GM23338 (cell line): ENCODE measurements at regions not wholly inside any gene's neighbourhood (a gene's known extent, or its start where the extent isn't known, plus 50 kb on each side); places are given as distances from the start of the nearest gene placed in this dataset.

Source experiments
- ATAC-seq: fragments of 200-7000 bp; cut with Tn5 transposase; 3 replicates; pipeline ENCODE4 v1.9.1; 2020
- DNase-seq: peaks from one replicate; pipeline ENCODE4 v3.0.0-alpha.2; 2015; ENCODE audit warnings: low spot score
- H2AFZ ChIP-seq: fragments of 200-600 bp; sonication (generic); 2 replicates; pipeline ENCODE4 v1.8.0; 2016; ENCODE audit warnings: antibody characterized with exemption, mild to moderate bottlenecking, moderate library complexity
- H3F3A ChIP-seq: fragments of 200-600 bp; sonication (generic); replicated peaks from 2 replicates; pipeline ENCODE4 v1.8.0; 2017; ENCODE audit warnings: antibody characterized with exemption, mixed run types, low read depth
- H3K27ac ChIP-seq: fragments of 200-600 bp; sonication (generic); 2 replicates; pipeline ENCODE4 v1.6.1; 2016; ENCODE audit warnings: low read depth
- H3K27me3 ChIP-seq: fragments of 200-600 bp; sonication (generic); 2 replicates; pipeline ENCODE4 v1.8.0; 2016; ENCODE audit warnings: mild to moderate bottlenecking, mixed run types, moderate library complexity; ENCODE audit not compliant: insufficient read depth
- H3K36me3 ChIP-seq: fragments of 200-600 bp; sonication (generic); 2 replicates; pipeline ENCODE4 v1.8.0; 2016; ENCODE audit warnings: mild to moderate bottlenecking; ENCODE audit not compliant: insufficient read depth
- H3K4me1 ChIP-seq: fragments of 200-600 bp; sonication (generic); 2 replicates; pipeline ENCODE4 v1.8.0; 2016; ENCODE audit warnings: mild to moderate bottlenecking, moderate library complexity; ENCODE audit not compliant: insufficient read depth
- H3K4me2 ChIP-seq: fragments of 200-600 bp; sonication (generic); 2 replicates; pipeline ENCODE4 v1.7.1; 2017; ENCODE audit warnings: mixed run types
- H3K4me3 ChIP-seq: fragments of 200-600 bp; sonication (generic); 2 replicates; pipeline ENCODE4 v1.6.1; 2016; ENCODE audit warnings: mixed run types
- H3K79me2 ChIP-seq: fragments of 200-600 bp; sonication (generic); replicated peaks from 2 replicates; pipeline ENCODE4 v1.8.0; 2017; ENCODE audit warnings: mild to moderate bottlenecking; ENCODE audit not compliant: insufficient read depth
- H3K9me2 ChIP-seq: fragments of 200-600 bp; sonication (generic); 2 replicates; pipeline ENCODE4 v1.8.0; 2017; ENCODE audit not compliant: insufficient read depth
- H4K20me1 ChIP-seq: fragments of 200-600 bp; sonication (generic); replicated peaks from 2 replicates; pipeline ENCODE4 v1.8.0; 2017; ENCODE audit warnings: mild to moderate bottlenecking; ENCODE audit not compliant: insufficient read depth
- H3K27ac Mint-ChIP-seq: 2 replicates; pipeline ENCODE4 v1.8.0; 2020; ENCODE audit warnings: inconsistent platforms, mild to moderate bottlenecking, moderate library complexity, mixed read lengths
- H3K27me3 Mint-ChIP-seq: 3 replicates; pipeline ENCODE4 v1.8.0; 2022; ENCODE audit warnings: low read depth, mild to moderate bottlenecking, moderate library complexity, mixed read lengths, inconsistent platforms; ENCODE audit not compliant: insufficient read depth, poor library complexity
- H3K36me3 Mint-ChIP-seq: 3 replicates; pipeline ENCODE4 v1.8.0; 2021; ENCODE audit warnings: low read depth, mild to moderate bottlenecking, inconsistent platforms, moderate library complexity, mixed read lengths
- H3K4me1 Mint-ChIP-seq: 3 replicates; pipeline ENCODE4 v1.8.0; 2020; ENCODE audit warnings: mild to moderate bottlenecking, inconsistent platforms, mixed read lengths
- H3K4me3 Mint-ChIP-seq: 3 replicates; pipeline ENCODE4 v1.8.0; 2021; ENCODE audit warnings: moderate library complexity, mild to moderate bottlenecking, inconsistent platforms, mixed read lengths
- H3K9me3 Mint-ChIP-seq: 3 replicates; pipeline ENCODE4 v1.8.0; 2020; ENCODE audit warnings: moderate library complexity, mild to moderate bottlenecking, inconsistent platforms, mixed read lengths
- CREB1 ChIP-seq: fragments of 250-450 bp; sonication (Bioruptor Pico); IDR thresholded peaks from 2 replicates; pipeline ENCODE4 v1.5.0; 2020; ENCODE audit warnings: low read depth, mild to moderate bottlenecking, moderate library complexity
- EZH2 ChIP-seq: fragments of 200-600 bp; sonication (generic); IDR thresholded peaks from one replicate; pipeline ENCODE4 v1.8.0; 2017; ENCODE audit warnings: antibody characterized with exemption, mild to moderate bottlenecking, low read depth; ENCODE audit not compliant: unreplicated experiment
- JUNB ChIP-seq: IDR thresholded peaks from one replicate; pipeline ENCODE4 v1.6.1; 2016; ENCODE audit warnings: antibody characterized with exemption; ENCODE audit not compliant: unreplicated experiment
- NANOG ChIP-seq: IDR thresholded peaks from 2 replicates; pipeline ENCODE4 v1.6.1; 2016; ENCODE audit warnings: antibody characterized with exemption, borderline replicate concordance
- POLR2AphosphoS5 ChIP-seq: IDR thresholded peaks from 2 replicates; pipeline ENCODE4 v1.6.1; 2016; ENCODE audit warnings: antibody characterized with exemption, low read depth
- STAT1 ChIP-seq: IDR thresholded peaks from one replicate; pipeline ENCODE4 v1.6.1; 2016; ENCODE audit warnings: antibody characterized with exemption; ENCODE audit not compliant: unreplicated experiment
- ZNF114 ChIP-seq: fragments of 250-450 bp; sonication (Bioruptor Pico); IDR thresholded peaks from 2 replicates; pipeline ENCODE4 v1.5.0; 2020; ENCODE audit warnings: mild to moderate bottlenecking, moderate library complexity
- TF ChIP-seq, protein P1 (sequence below): fragments of 250-450 bp; sonication (Bioruptor Pico); IDR thresholded peaks from 2 replicates; pipeline ENCODE4 v1.5.0; 2020; ENCODE audit warnings: mild to moderate bottlenecking, moderate library complexity
- TF ChIP-seq, protein P2 (sequence below), 2 experiments: fragments of 200-600 bp in 1 of 2; sonication (generic) in 1 of 2; conservative IDR thresholded peaks; 2 replicates each; pipeline versions ENCODE4 v1.5.1 to v1.6.1; 2016 to 2017; ENCODE audit warnings: antibody characterized with exemption in 2 of 2, low read depth in 2 of 2, mild to moderate bottlenecking in 2 of 2, moderate library complexity in 1 of 2
- TF ChIP-seq, protein P3 (sequence below): IDR thresholded peaks from one replicate; pipeline ENCODE4 v1.6.1; 2018; ENCODE audit warnings: antibody characterized with exemption; ENCODE audit not compliant: unreplicated experiment

DNA sequence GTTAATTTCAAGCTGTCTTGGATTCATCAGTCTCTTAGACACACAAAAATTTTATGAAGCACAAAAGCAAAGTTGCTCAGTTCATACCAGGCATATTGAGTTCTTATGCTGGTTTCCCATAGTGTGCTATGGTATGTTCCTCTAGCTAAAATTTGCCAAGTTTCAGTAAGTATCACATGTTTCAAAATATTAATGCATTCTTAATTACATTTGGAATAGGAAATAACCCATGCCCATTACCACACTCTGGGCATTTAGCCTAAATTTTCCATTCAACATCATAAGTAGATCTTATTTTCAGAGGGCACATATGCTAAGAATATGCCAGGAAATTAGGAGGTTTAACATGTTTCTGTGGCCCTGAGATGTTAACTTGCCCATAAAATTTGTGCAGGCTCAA lies 289.9 kb downstream of the SHOX2 start:
- Histone ChIP-seq H3K27me3 (no peaks in the 10 kb centered on the region), H3K4me1 (peaks cover 10% of the 10 kb centered on the region), H4K20me1 (no peaks in the 10 kb centered on the region), H3K4me2 (no peak overlapping the region), H3K27ac (no peak overlapping the region), H3K79me2 (no peaks in the 10 kb centered on the region), H2AFZ (no peak overlapping the region), H3K9me2 (no peaks in the 10 kb centered on the region), H3K36me3 (no peaks in the 10 kb centered on the region), H3F3A (no peaks in the 10 kb centered on the region), H3K4me3 (no peak overlapping the region)
- no peak overlapping the region for H3K4me3 Mint-ChIP-seq
- H3K4me1 Mint-ChIP-seq, result peaks cover 9% of the 10 kb centered on the region
- no peaks in the 10 kb centered on the region for H3K36me3 Mint-ChIP-seq
- H3K27ac Mint-ChIP-seq, result no peak overlapping the region
- no peak for TF ChIP-seq STAT1
- TF ChIP-seq POLR2AphosphoS5, result no peak
- TF ChIP-seq, protein P1, sequence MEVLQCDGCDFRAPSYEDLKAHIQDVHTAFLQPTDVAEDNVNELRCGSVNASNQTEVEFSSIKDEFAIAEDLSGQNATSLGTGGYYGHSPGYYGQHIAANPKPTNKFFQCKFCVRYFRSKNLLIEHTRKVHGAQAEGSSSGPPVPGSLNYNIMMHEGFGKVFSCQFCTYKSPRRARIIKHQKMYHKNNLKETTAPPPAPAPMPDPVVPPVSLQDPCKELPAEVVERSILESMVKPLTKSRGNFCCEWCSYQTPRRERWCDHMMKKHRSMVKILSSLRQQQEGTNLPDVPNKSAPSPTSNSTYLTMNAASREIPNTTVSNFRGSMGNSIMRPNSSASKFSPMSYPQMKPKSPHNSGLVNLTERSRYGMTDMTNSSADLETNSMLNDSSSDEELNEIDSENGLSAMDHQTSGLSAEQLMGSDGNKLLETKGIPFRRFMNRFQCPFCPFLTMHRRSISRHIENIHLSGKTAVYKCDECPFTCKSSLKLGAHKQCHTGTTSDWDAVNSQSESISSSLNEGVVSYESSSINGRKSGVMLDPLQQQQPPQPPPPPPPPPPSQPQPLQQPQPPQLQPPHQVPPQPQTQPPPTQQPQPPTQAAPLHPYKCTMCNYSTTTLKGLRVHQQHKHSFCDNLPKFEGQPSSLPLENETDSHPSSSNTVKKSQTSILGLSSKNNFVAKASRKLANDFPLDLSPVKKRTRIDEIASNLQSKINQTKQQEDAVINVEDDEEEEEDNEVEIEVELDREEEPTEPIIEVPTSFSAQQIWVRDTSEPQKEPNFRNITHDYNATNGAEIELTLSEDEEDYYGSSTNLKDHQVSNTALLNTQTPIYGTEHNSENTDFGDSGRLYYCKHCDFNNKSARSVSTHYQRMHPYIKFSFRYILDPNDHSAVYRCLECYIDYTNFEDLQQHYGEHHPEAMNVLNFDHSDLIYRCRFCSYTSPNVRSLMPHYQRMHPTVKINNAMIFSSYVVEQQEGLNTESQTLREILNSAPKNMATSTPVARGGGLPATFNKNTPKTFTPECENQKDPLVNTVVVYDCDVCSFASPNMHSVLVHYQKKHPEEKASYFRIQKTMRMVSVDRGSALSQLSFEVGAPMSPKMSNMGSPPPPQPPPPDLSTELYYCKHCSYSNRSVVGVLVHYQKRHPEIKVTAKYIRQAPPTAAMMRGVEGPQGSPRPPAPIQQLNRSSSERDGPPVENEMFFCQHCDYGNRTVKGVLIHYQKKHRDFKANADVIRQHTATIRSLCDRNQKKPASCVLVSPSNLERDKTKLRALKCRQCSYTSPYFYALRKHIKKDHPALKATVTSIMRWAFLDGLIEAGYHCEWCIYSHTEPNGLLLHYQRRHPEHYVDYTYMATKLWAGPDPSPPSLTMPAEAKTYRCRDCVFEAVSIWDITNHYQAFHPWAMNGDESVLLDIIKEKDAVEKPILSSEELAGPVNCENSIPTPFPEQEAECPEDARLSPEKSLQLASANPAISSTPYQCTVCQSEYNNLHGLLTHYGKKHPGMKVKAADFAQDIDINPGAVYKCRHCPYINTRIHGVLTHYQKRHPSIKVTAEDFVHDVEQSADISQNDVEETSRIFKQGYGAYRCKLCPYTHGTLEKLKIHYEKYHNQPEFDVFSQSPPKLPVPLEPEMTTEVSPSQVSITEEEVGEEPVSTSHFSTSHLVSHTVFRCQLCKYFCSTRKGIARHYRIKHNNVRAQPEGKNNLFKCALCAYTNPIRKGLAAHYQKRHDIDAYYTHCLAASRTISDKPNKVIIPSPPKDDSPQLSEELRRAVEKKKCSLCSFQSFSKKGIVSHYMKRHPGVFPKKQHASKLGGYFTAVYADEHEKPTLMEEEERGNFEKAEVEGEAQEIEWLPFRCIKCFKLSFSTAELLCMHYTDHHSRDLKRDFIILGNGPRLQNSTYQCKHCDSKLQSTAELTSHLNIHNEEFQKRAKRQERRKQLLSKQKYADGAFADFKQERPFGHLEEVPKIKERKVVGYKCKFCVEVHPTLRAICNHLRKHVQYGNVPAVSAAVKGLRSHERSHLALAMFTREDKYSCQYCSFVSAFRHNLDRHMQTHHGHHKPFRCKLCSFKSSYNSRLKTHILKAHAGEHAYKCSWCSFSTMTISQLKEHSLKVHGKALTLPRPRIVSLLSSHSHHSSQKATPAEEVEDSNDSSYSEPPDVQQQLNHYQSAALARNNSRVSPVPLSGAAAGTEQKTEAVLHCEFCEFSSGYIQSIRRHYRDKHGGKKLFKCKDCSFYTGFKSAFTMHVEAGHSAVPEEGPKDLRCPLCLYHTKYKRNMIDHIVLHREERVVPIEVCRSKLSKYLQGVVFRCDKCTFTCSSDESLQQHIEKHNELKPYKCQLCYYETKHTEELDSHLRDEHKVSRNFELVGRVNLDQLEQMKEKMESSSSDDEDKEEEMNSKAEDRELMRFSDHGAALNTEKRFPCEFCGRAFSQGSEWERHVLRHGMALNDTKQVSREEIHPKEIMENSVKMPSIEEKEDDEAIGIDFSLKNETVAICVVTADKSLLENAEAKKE (CRISPR knock-in tag), result no peak
- no peak for TF ChIP-seq CREB1 (CRISPR knock-in tag)
- no peak for TF ChIP-seq NANOG
- no peaks in the 10 kb centered on the region for H3K9me3 Mint-ChIP-seq
- no peaks in the 10 kb centered on the region for H3K27me3 Mint-ChIP-seq
- no peak for ATAC-seq
- no peak for DNase-seq

DNA sequence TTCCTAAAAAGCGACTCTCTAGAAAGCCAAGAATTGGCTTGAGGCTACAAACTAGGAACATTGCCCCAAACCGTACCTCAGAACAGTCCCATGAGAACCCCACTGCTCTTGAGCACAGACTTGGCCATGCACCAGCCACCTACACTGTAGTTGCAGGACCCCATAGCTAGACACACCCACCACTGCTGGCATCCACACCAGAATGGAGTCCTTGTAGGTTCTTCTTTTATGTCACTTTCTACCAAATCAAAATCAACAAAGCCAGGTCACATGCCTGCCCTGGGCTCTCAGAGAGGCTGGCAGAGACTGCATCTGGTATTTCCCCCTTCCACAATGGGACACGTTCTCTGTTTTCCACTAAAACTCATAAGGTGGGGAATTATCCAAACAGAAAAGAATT lies 290.5 kb downstream of the SHOX2 start:
- Mint-ChIP-seq H3K9me3 (no peaks in the 10 kb centered on the region), H3K36me3 (no peaks in the 10 kb centered on the region), H3K4me1 (peaks cover 9% of the 10 kb centered on the region), H3K4me3 (no peak overlapping the region), H3K27ac (no peak overlapping the region), H3K27me3 (no peaks in the 10 kb centered on the region)
- Histone ChIP-seq H3K4me3 (no peak overlapping the region), H3F3A (no peaks in the 10 kb centered on the region), H4K20me1 (no peaks in the 10 kb centered on the region), H3K9me2 (no peaks in the 10 kb centered on the region), H3K79me2 (no peaks in the 10 kb centered on the region), H3K4me2 (no peak overlapping the region), H3K36me3 (no peaks in the 10 kb centered on the region), H2AFZ (0 out of 2 replicates have a peak overlapping the region, but pooled peaks have one; percentile 19), H3K4me1 (peaks cover 10% of the 10 kb centered on the region), H3K27ac (no peak overlapping the region), H3K27me3 (no peaks in the 10 kb centered on the region)
- ATAC-seq (no peak), DNase-seq (no peak)
- no peak for TF ChIP-seq EZH2
- TF ChIP-seq, protein P2, sequence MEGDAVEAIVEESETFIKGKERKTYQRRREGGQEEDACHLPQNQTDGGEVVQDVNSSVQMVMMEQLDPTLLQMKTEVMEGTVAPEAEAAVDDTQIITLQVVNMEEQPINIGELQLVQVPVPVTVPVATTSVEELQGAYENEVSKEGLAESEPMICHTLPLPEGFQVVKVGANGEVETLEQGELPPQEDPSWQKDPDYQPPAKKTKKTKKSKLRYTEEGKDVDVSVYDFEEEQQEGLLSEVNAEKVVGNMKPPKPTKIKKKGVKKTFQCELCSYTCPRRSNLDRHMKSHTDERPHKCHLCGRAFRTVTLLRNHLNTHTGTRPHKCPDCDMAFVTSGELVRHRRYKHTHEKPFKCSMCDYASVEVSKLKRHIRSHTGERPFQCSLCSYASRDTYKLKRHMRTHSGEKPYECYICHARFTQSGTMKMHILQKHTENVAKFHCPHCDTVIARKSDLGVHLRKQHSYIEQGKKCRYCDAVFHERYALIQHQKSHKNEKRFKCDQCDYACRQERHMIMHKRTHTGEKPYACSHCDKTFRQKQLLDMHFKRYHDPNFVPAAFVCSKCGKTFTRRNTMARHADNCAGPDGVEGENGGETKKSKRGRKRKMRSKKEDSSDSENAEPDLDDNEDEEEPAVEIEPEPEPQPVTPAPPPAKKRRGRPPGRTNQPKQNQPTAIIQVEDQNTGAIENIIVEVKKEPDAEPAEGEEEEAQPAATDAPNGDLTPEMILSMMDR (conservative IDR thresholded peaks at IDR 0.05; ENCODE audit: low read depth in 2 of 2), result no peak
- TF ChIP-seq, protein P3, sequence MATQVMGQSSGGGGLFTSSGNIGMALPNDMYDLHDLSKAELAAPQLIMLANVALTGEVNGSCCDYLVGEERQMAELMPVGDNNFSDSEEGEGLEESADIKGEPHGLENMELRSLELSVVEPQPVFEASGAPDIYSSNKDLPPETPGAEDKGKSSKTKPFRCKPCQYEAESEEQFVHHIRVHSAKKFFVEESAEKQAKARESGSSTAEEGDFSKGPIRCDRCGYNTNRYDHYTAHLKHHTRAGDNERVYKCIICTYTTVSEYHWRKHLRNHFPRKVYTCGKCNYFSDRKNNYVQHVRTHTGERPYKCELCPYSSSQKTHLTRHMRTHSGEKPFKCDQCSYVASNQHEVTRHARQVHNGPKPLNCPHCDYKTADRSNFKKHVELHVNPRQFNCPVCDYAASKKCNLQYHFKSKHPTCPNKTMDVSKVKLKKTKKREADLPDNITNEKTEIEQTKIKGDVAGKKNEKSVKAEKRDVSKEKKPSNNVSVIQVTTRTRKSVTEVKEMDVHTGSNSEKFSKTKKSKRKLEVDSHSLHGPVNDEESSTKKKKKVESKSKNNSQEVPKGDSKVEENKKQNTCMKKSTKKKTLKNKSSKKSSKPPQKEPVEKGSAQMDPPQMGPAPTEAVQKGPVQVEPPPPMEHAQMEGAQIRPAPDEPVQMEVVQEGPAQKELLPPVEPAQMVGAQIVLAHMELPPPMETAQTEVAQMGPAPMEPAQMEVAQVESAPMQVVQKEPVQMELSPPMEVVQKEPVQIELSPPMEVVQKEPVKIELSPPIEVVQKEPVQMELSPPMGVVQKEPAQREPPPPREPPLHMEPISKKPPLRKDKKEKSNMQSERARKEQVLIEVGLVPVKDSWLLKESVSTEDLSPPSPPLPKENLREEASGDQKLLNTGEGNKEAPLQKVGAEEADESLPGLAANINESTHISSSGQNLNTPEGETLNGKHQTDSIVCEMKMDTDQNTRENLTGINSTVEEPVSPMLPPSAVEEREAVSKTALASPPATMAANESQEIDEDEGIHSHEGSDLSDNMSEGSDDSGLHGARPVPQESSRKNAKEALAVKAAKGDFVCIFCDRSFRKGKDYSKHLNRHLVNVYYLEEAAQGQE, result no peak
- no peak for TF ChIP-seq JUNB
- TF ChIP-seq ZNF114, result no peak
- no peak for TF ChIP-seq STAT1
